ENCODE measurements at regions not wholly inside any gene's neighbourhood (a gene's known extent, or its start where the extent isn't known, plus 50 kb on each side); places are given as distances from the start of the nearest gene placed in this dataset.

- TF ChIP-seq EZH2 (IDR thresholded peaks at IDR 0.05; ENCODE audit: insufficient read depth, poor library complexity, severe bottlenecking) (no peak), EZH2phosphoT487 (IDR thresholded peaks at IDR 0.05; ENCODE audit: insufficient read depth, low read depth) (no peak)
- H3K27ac ChIP-seq: no peak overlapping the region
- no peaks in the 10 kb centered on the region for H3K27me3 ChIP-seq (replicated peaks; ENCODE audit: insufficient read depth)
- no peaks in the 10 kb centered on the region for H3K36me3 ChIP-seq (ENCODE audit: low read depth)
- in situ Hi-C loops (cut with MboI): no loop called here
- no peak for DNase-seq
- H4K20me1 ChIP-seq (ENCODE audit: insufficient read depth): no peaks in the 10 kb centered on the region
- H2AFZ ChIP-seq: no peak overlapping the region
- H3K9me2 ChIP-seq (ENCODE audit: insufficient read depth): no peaks in the 10 kb centered on the region
- H3K9ac ChIP-seq: no peak overlapping the region
- no peak overlapping the region for H3K4me2 ChIP-seq (ENCODE audit: unreplicated experiment)
- no peaks in the 10 kb centered on the region for H3K4me1 ChIP-seq (ENCODE audit: insufficient read depth)
- H3K9me3 ChIP-seq (ENCODE audit: low read depth): no peaks in the 10 kb centered on the region
- no peak overlapping the region for H3K4me3 ChIP-seq
- 15 to 16% methylated on average over 6 of the region's 6 CpGs for WGBS, 2 experiments (ENCODE audit: low coverage in 1 of 2, low lambda C conversion rate in 2 of 2, missing lambda C conversion rate in 2 of 2)
- no peaks in the 10 kb centered on the region for H3K79me2 ChIP-seq (ENCODE audit: insufficient read depth)
- H3F3A ChIP-seq (ENCODE audit: insufficient read depth): no peaks in the 10 kb centered on the region
Measured at GRCh38 chr5:165305596-165305995, 1800.2 kb downstream of the MAT2B start.

- H3K4me1 ChIP-seq (ENCODE audit: insufficient read depth): no peaks in the 10 kb centered on the region
- H3K9me2 ChIP-seq (ENCODE audit: insufficient read depth): no peaks in the 10 kb centered on the region
- H3K4me2 ChIP-seq (ENCODE audit: unreplicated experiment): no peak overlapping the region
- no peaks in the 10 kb centered on the region for H3K36me3 ChIP-seq (ENCODE audit: low read depth)
- 7 to 14% methylated on average over 3 of the region's 3 CpGs for WGBS, 2 experiments (ENCODE audit: low coverage in 1 of 2, low lambda C conversion rate in 2 of 2, missing lambda C conversion rate in 2 of 2)
- no peaks in the 10 kb centered on the region for H4K20me1 ChIP-seq (ENCODE audit: insufficient read depth)
- DNase-seq: no peak
- peaks cover 4% of the 10 kb centered on the region for H3K9me3 ChIP-seq (ENCODE audit: low read depth)
- H3F3A ChIP-seq (ENCODE audit: insufficient read depth): no peaks in the 10 kb centered on the region
- H2AFZ ChIP-seq: no peak overlapping the region
- no peaks in the 10 kb centered on the region for H3K27me3 ChIP-seq (replicated peaks; ENCODE audit: insufficient read depth)
- H3K9ac ChIP-seq: no peak overlapping the region
- H3K4me3 ChIP-seq: no peak overlapping the region
- no peak for TF ChIP-seq EZH2 (IDR thresholded peaks at IDR 0.05; ENCODE audit: insufficient read depth, poor library complexity, severe bottlenecking)
- TF ChIP-seq EZH2phosphoT487 (IDR thresholded peaks at IDR 0.05; ENCODE audit: insufficient read depth, low read depth): no peak
- no peaks in the 10 kb centered on the region for H3K79me2 ChIP-seq (ENCODE audit: insufficient read depth)
- in situ Hi-C loops (cut with MboI): no loop called here
- H3K27ac ChIP-seq: no peak overlapping the region
Measured at GRCh38 chr5:165309446-165309845, 1804.0 kb downstream of the MAT2B start.

DNA sequence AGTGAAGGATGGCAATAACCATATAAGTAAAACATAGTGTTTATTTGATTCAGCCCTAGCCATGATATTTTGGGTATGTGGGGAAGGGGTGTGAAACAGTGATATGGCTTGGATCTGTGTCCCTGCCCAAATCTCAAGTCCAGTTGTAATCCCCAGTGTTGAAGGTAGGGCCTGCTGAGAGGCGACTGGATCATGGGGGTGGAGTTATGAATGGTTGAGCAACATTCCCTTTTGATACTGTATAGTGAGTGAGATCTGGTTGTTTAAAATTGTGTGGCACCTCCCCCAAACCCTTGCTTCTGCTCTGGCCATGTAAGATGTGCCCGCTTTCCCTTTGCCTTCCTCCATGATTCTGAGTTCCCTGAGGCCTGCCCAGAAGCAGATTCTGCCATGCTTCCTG lies 1804.6 kb downstream of the MAT2B start:
- Histone ChIP-seq H4K20me1 (ENCODE audit: insufficient read depth) (no peaks in the 10 kb centered on the region), H3K4me1 (ENCODE audit: insufficient read depth) (no peaks in the 10 kb centered on the region), H3K9me3 (ENCODE audit: low read depth) (peaks cover 4% of the 10 kb centered on the region), H2AFZ (no peak overlapping the region), H3K4me3 (no peak overlapping the region), H3K4me2 (ENCODE audit: unreplicated experiment) (no peak overlapping the region), H3F3A (ENCODE audit: insufficient read depth) (no peaks in the 10 kb centered on the region), H3K27me3 (replicated peaks; ENCODE audit: insufficient read depth) (no peaks in the 10 kb centered on the region), H3K27ac (no peak overlapping the region), H3K36me3 (ENCODE audit: low read depth) (no peaks in the 10 kb centered on the region), H3K79me2 (ENCODE audit: insufficient read depth) (no peaks in the 10 kb centered on the region), H3K9ac (no peak overlapping the region), H3K9me2 (ENCODE audit: insufficient read depth) (no peaks in the 10 kb centered on the region)
- no peak for TF ChIP-seq EZH2 (IDR thresholded peaks at IDR 0.05; ENCODE audit: insufficient read depth, poor library complexity, severe bottlenecking)
- no peak for TF ChIP-seq EZH2phosphoT487 (IDR thresholded peaks at IDR 0.05; ENCODE audit: insufficient read depth, low read depth)
- no peak for DNase-seq
- 21 to 22% methylated on average over 2 of the region's 2 CpGs for WGBS, 2 experiments (ENCODE audit: low coverage in 1 of 2, low lambda C conversion rate in 2 of 2, missing lambda C conversion rate in 2 of 2)
- in situ Hi-C loops (cut with MboI): no loop called here

GRCh38 chr5:165321912-165322311 lies 1816.5 kb downstream of the MAT2B start:
- WGBS, 2 experiments (ENCODE audit: low coverage in 1 of 2, low lambda C conversion rate in 2 of 2, missing lambda C conversion rate in 2 of 2): 9 to 20% methylated on average over 4 of the region's 4 CpGs
- no peak for DNase-seq
- no peaks in the 10 kb centered on the region for H4K20me1 ChIP-seq (ENCODE audit: insufficient read depth)
- H3K27ac ChIP-seq: no peak overlapping the region
- H3K27me3 ChIP-seq (replicated peaks; ENCODE audit: insufficient read depth): no peaks in the 10 kb centered on the region
- TF ChIP-seq EZH2phosphoT487 (IDR thresholded peaks at IDR 0.05; ENCODE audit: insufficient read depth, low read depth) (no peak), EZH2 (IDR thresholded peaks at IDR 0.05; ENCODE audit: insufficient read depth, poor library complexity, severe bottlenecking) (no peak)
- no peak overlapping the region for H2AFZ ChIP-seq
- no peaks in the 10 kb centered on the region for H3K9me2 ChIP-seq (ENCODE audit: insufficient read depth)
- no peak overlapping the region for H3K4me2 ChIP-seq (ENCODE audit: unreplicated experiment)
- no peaks in the 10 kb centered on the region for H3F3A ChIP-seq (ENCODE audit: insufficient read depth)
- in situ Hi-C loops (cut with MboI): no loop called here
- H3K9me3 ChIP-seq (ENCODE audit: low read depth): no peaks in the 10 kb centered on the region
- H3K36me3 ChIP-seq (ENCODE audit: low read depth): no peaks in the 10 kb centered on the region
- H3K4me1 ChIP-seq (ENCODE audit: insufficient read depth): no peaks in the 10 kb centered on the region
- H3K9ac ChIP-seq: no peak overlapping the region
- H3K4me3 ChIP-seq: no peak overlapping the region
- no peaks in the 10 kb centered on the region for H3K79me2 ChIP-seq (ENCODE audit: insufficient read depth)

DNA sequence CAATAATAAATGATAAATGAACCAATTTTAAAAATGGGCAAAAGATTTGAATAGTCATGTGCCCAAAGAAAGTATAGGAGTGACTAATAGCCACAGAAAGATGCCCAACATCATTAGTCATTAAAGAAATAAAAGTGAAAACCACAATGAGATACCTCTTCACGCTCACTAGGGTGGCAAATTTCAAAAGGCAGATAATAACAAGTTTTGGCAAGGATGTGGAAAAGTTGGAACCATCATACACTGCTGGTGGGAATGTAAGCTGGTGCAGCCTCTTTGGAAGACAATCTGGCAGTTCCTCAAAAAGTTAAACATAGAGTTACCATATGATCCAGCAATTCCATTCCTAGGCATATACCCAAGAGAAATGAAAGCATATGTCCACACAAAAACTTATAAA lies 1819.8 kb downstream of the MAT2B start:
- no peak overlapping the region for H3K4me2 ChIP-seq (ENCODE audit: unreplicated experiment)
- no peak for TF ChIP-seq EZH2phosphoT487 (IDR thresholded peaks at IDR 0.05; ENCODE audit: insufficient read depth, low read depth)
- TF ChIP-seq EZH2 (IDR thresholded peaks at IDR 0.05; ENCODE audit: insufficient read depth, poor library complexity, severe bottlenecking): no peak
- H3K4me1 ChIP-seq (ENCODE audit: insufficient read depth): no peaks in the 10 kb centered on the region
- no peak overlapping the region for H3K9ac ChIP-seq
- H3K9me2 ChIP-seq (ENCODE audit: insufficient read depth): no peaks in the 10 kb centered on the region
- H2AFZ ChIP-seq: no peak overlapping the region
- no peaks in the 10 kb centered on the region for H3K36me3 ChIP-seq (ENCODE audit: low read depth)
- no peaks in the 10 kb centered on the region for H4K20me1 ChIP-seq (ENCODE audit: insufficient read depth)
- no peak overlapping the region for H3K4me3 ChIP-seq
- no peak for DNase-seq
- in situ Hi-C loops (cut with MboI): no loop called here
- no peaks in the 10 kb centered on the region for H3K27me3 ChIP-seq (replicated peaks; ENCODE audit: insufficient read depth)
- 23 to 25% methylated on average over 1 of the region's 1 CpG for WGBS, 2 experiments (ENCODE audit: low coverage in 1 of 2, low lambda C conversion rate in 2 of 2, missing lambda C conversion rate in 2 of 2)
- no peaks in the 10 kb centered on the region for H3K79me2 ChIP-seq (ENCODE audit: insufficient read depth)
- H3K27ac ChIP-seq: no peak overlapping the region
- no peaks in the 10 kb centered on the region for H3F3A ChIP-seq (ENCODE audit: insufficient read depth)
- no peaks in the 10 kb centered on the region for H3K9me3 ChIP-seq (ENCODE audit: low read depth)
